Panc1 (cell line): ENCODE measurements at regions not wholly inside any gene's neighbourhood (a gene's known extent, or its start where the extent isn't known, plus 50 kb on each side); places are given as distances from the start of the nearest gene placed in this dataset.

Source experiments
- ATAC-seq: fragments of 200-7000 bp; cut with Tn5 transposase; 2 replicates; pipeline ENCODE4 v1.9.1; 2020; ENCODE audit warnings: mild to moderate bottlenecking, moderate library complexity
- BruUV-seq: library from RNA; stranded (reverse); fragments of 400-500 nt; replicated peaks from 2 replicates; lab custom pipeline; 2021; lab: Mats Ljungman, UMichigan
- CTCF ChIA-PET: fragments of 300-600 bp; sonication (Branson Sonifier 250); formaldehyde crosslinking; loops from one replicate; lab custom pipeline; 2022; ENCODE audit warnings: antibody characterized with exemption; lab: Charles Lee
- POLR2A ChIA-PET: fragments of 300-600 bp; sonication (Branson Sonifier 250); formaldehyde crosslinking; loops from one replicate; lab custom pipeline; 2022; ENCODE audit warnings: antibody characterized with exemption; lab: Charles Lee
- DNase-seq: peaks from one replicate; pipeline ENCODE4 v3.0.0-alpha.2; 2010; ENCODE audit warnings: low read depth, low spot score
- H3K27ac ChIP-seq: 2 replicates; pipeline ENCODE4 v1.5.1; 2011; ENCODE audit warnings: mild to moderate bottlenecking, low read length, inconsistent platforms
- H3K27me3 ChIP-seq: fragments of 200-500 bp; sonication (Bioruptor generic); 2 replicates; pipeline ENCODE4 v1.6.0; 2014; ENCODE audit warnings: low read length, inconsistent platforms; ENCODE audit not compliant: control insufficient read depth, insufficient read depth
- H3K36me3 ChIP-seq: fragments of 200-500 bp; sonication (Bioruptor generic); 2 replicates; pipeline ENCODE4 v1.5.1; 2014; ENCODE audit warnings: inconsistent platforms, mild to moderate bottlenecking, low read length, moderate library complexity; ENCODE audit not compliant: control insufficient read depth, insufficient read depth
- H3K4me1 ChIP-seq: 2 replicates; pipeline ENCODE4 v1.5.1; 2011; ENCODE audit warnings: inconsistent platforms, mild to moderate bottlenecking, low read length, moderate library complexity; ENCODE audit not compliant: control insufficient read depth, insufficient read depth
- H3K4me3 ChIP-seq, 2 experiments: 2 replicates each; pipeline ENCODE4 v1.5.1; 2011 to 2012; ENCODE audit warnings: low read depth in 2 of 2, low read length in 2 of 2, mild to moderate bottlenecking in 2 of 2, inconsistent platforms in 1 of 2, moderate library complexity in 1 of 2
- H3K9me3 ChIP-seq: fragments of 200-500 bp; sonication (Bioruptor generic); 2 replicates; pipeline ENCODE4 v1.5.1; 2014; ENCODE audit warnings: low read depth, mild to moderate bottlenecking, inconsistent platforms, low read length, moderate library complexity; ENCODE audit not compliant: control insufficient read depth, insufficient read depth
- CTCF ChIP-seq: fragments of 450-650 bp; IDR thresholded peaks from 2 replicates; pipeline ENCODE4 v1.5.1; 2017; ENCODE audit warnings: mild to moderate bottlenecking
- POLR2AphosphoS5 ChIP-seq: IDR thresholded peaks from 2 replicates; pipeline ENCODE4 v1.6.1; 2012; ENCODE audit warnings: mild to moderate bottlenecking, low read depth, low read length, moderate library complexity
- SIN3A ChIP-seq: IDR thresholded peaks from 2 replicates; pipeline ENCODE4 v1.6.1; 2012; ENCODE audit warnings: low read depth, mild to moderate bottlenecking, low read length, moderate library complexity, borderline replicate concordance; ENCODE audit not compliant: insufficient read depth
- TCF7L2 ChIP-seq: IDR thresholded peaks from 2 replicates; pipeline ENCODE4 v1.6.1; 2011; ENCODE audit warnings: mild to moderate bottlenecking, low read depth, low read length, inconsistent platforms
- in situ Hi-C: cut with HindIII; loops from 2 replicates; pipeline ENCODE4 v1.10.0; 2016; ENCODE audit warnings: low sequenced_read_pairs, low pct_unique_long_range_greater_than_20kb
- intact Hi-C: fragments of 100-400 bp; cut with micrococcal nuclease; formaldehyde crosslinking; loops from one replicate; pipeline ENCODE4 v1.10.0; 2022; ENCODE audit not compliant: unreplicated experiment
- TF ChIP-seq, protein P1 (sequence below), 2 experiments: IDR thresholded peaks; 2 replicates each; pipeline ENCODE4 v1.6.1; 2011 to 2012; ENCODE audit warnings: low read depth in 2 of 2, control low read depth in 1 of 2, low read length in 1 of 2, mild to moderate bottlenecking in 1 of 2, moderate library complexity in 1 of 2; ENCODE audit not compliant: insufficient read depth in 1 of 2

GRCh38 chr10:33878238-33878786, 543.8 kb upstream of the NRP1 start:
- H3K36me3 ChIP-seq: no peaks in the 10 kb centered on the region
- H3K27ac ChIP-seq: no peak overlapping the region
- H3K27me3 ChIP-seq: no peaks in the 10 kb centered on the region
- POLR2A ChIA-PET: no interaction called here
- ATAC-seq (no peak), DNase-seq (no peak)
- CTCF ChIA-PET: no interaction called here
- intact Hi-C loops: no loop called here
- H3K4me3 ChIP-seq: no peak overlapping the region
- H3K4me1 ChIP-seq: no peaks in the 10 kb centered on the region
- in situ Hi-C loops: no loop called here
- TF ChIP-seq CTCF: no peak
- no peak for TF ChIP-seq SIN3A
- TF ChIP-seq, protein P1, sequence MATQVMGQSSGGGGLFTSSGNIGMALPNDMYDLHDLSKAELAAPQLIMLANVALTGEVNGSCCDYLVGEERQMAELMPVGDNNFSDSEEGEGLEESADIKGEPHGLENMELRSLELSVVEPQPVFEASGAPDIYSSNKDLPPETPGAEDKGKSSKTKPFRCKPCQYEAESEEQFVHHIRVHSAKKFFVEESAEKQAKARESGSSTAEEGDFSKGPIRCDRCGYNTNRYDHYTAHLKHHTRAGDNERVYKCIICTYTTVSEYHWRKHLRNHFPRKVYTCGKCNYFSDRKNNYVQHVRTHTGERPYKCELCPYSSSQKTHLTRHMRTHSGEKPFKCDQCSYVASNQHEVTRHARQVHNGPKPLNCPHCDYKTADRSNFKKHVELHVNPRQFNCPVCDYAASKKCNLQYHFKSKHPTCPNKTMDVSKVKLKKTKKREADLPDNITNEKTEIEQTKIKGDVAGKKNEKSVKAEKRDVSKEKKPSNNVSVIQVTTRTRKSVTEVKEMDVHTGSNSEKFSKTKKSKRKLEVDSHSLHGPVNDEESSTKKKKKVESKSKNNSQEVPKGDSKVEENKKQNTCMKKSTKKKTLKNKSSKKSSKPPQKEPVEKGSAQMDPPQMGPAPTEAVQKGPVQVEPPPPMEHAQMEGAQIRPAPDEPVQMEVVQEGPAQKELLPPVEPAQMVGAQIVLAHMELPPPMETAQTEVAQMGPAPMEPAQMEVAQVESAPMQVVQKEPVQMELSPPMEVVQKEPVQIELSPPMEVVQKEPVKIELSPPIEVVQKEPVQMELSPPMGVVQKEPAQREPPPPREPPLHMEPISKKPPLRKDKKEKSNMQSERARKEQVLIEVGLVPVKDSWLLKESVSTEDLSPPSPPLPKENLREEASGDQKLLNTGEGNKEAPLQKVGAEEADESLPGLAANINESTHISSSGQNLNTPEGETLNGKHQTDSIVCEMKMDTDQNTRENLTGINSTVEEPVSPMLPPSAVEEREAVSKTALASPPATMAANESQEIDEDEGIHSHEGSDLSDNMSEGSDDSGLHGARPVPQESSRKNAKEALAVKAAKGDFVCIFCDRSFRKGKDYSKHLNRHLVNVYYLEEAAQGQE (IDR thresholded peaks at IDR 0.05; ENCODE audit: insufficient read depth in 1 of 2, low read depth in 2 of 2, low read length in 1 of 2): no peak
- no peak for TF ChIP-seq TCF7L2
- no peak for TF ChIP-seq POLR2AphosphoS5
- H3K9me3 ChIP-seq: no peaks in the 10 kb centered on the region
- BruUV-seq: no TSS peak

DNA sequence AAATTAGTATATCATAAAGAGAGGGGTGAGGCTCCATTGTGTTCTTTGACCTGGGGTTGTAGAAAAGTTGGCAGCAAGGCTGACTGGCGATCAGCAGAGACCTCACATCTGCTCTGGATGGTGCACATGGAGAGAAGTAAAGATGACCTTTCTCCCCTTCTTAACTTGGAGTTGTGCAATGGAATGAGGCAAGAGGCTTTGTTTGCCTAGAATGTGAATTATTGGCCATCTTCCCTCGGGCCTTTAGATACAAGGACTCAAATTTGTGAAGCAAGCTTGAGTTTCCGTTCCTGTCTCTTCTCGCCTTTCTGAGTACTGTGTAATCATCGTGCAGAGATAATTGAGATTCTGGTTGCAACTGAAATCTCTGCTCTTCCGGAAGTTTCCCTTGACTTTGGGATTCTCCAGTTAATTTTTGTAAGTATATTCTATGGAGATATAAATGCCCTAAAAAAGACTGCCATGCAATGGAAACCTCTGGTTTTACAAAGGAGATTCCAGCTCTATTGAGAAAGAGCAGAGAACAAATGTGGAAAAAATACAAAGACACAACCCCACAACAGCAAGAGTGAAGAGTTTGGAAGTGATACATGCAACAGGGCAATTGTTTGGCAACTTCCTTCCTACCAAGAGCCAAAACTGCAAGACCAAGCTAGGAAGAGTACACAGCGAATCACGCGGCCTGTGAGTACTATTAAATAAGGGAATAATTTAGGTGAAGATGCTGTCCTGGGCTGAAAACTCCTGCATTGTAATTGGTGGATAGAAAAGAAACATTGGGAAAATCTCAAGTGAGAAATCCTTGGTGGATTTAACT, 542.3 kb upstream of the NRP1 start:
- DNase-seq (no peak), ATAC-seq (no peak)
- H3K4me1 ChIP-seq: no peaks in the 10 kb centered on the region
- H3K27me3 ChIP-seq: no peaks in the 10 kb centered on the region
- H3K9me3 ChIP-seq: no peaks in the 10 kb centered on the region
- CTCF ChIA-PET: no interaction called here
- intact Hi-C loops: no loop called here
- BruUV-seq: no TSS peak
- no peak overlapping the region for H3K27ac ChIP-seq
- H3K36me3 ChIP-seq: no peaks in the 10 kb centered on the region
- no peak overlapping the region for H3K4me3 ChIP-seq
- POLR2A ChIA-PET: no interaction called here
- TF ChIP-seq TCF7L2 (no peak), SIN3A (no peak), POLR2AphosphoS5 (no peak)
- TF ChIP-seq, protein P1 (IDR thresholded peaks at IDR 0.05; ENCODE audit: insufficient read depth in 1 of 2, low read depth in 2 of 2, low read length in 1 of 2): no peak
- in situ Hi-C loops: no loop called here
